ENCODE measurements at regions not wholly inside any gene's neighbourhood (a gene's known extent, or its start where the extent isn't known, plus 50 kb on each side); places are given as distances from the start of the nearest gene placed in this dataset.

GRCh38 chr10:129411772-129412171 lies 55.3 kb upstream of the MGMT start:
- Histone ChIP-seq H3K79me2 (ENCODE audit: control insufficient read depth, insufficient read depth, low read length) (no peaks in the 10 kb centered on the region), H3K9me3 (replicated peaks; ENCODE audit: control insufficient read depth, insufficient read depth, low read depth, low read length) (no peaks in the 10 kb centered on the region), H3K27ac (ENCODE audit: extremely low read depth, low read depth, low read length) (no peak overlapping the region), H3K4me3 (no peak overlapping the region), H3K36me3 (ENCODE audit: control insufficient read depth, insufficient read depth, low read length) (no peaks in the 10 kb centered on the region), H4K20me1 (replicated peaks; ENCODE audit: control insufficient read depth, insufficient read depth, low read length) (no peaks in the 10 kb centered on the region), H3K27me3 (ENCODE audit: control insufficient read depth in 2 of 2, insufficient read depth in 2 of 2, low read length in 2 of 2) (peaks cover 0 to 12% of the 10 kb centered on the region in 2 experiments; a peak in 3 of 5 replicates), H2AFZ (ENCODE audit: low read depth, low read length) (no peak overlapping the region), H3K4me1 (replicated peaks in 1 of 2; ENCODE audit: control insufficient read depth in 2 of 2, insufficient read depth in 2 of 2, low read length in 2 of 2) (no peaks in the 10 kb centered on the region), H3K4me2 (ENCODE audit: insufficient read depth, low read length) (no peak overlapping the region), H3K9me1 (ENCODE audit: control insufficient read depth, insufficient read depth, low read length) (no peaks in the 10 kb centered on the region), H3K9ac (ENCODE audit: insufficient read depth in 1 of 2, low read depth in 2 of 2, low read length in 2 of 2) (no peak overlapping the region)
- BruUV-seq (replicated peaks): no TSS peak
- intact Hi-C loops (cut with micrococcal nuclease): no loop called here
- in situ Hi-C loops (cut with MboI): no loop called here
- ATAC-seq: no peak
- ChIA-PET POLR2A (no interaction called here), CTCF (ENCODE audit: low intra/inter-chr PET ratio) (no interaction called here)
- TF ChIP-seq ZNF76 (CRISPR knock-in tag; IDR thresholded peaks at IDR 0.05; ENCODE audit: borderline replicate concordance) (no peak), ZNF24 (IDR thresholded peaks at IDR 0.05) (no peak), MNT (conservative IDR thresholded peaks at IDR 0.05) (no peak), FUS (optimal IDR thresholded peaks at IDR 0.05; ENCODE audit: low read depth, low read length) (no peak), ZFX (CRISPR knock-in tag; IDR thresholded peaks at IDR 0.05) (no peak), U2AF2 (optimal IDR thresholded peaks at IDR 0.05; ENCODE audit: low read depth, low read length) (no peak), TAF9B (IDR thresholded peaks at IDR 0.05; ENCODE audit: partially characterized antibody) (no peak), CREB5 (CRISPR knock-in tag; IDR thresholded peaks at IDR 0.05) (no peak), NR0B1 (IDR thresholded peaks at IDR 0.05; ENCODE audit: partially characterized antibody) (no peak)
- WGBS (ENCODE audit: insufficient coverage, low coverage, missing lambda C conversion rate): 5% methylated on average over 6 of the region's 7 CpGs
- DNase-seq (ENCODE audit: extremely low read depth in 1 of 4, low spot score in 3 of 4): no peak
- FAIRE-seq: no peak

Data from K562 (cell line).